ENCODE measurements at regions not wholly inside any gene's neighbourhood (a gene's known extent, or its start where the extent isn't known, plus 50 kb on each side); places are given as distances from the start of the nearest gene placed in this dataset.

DNA sequence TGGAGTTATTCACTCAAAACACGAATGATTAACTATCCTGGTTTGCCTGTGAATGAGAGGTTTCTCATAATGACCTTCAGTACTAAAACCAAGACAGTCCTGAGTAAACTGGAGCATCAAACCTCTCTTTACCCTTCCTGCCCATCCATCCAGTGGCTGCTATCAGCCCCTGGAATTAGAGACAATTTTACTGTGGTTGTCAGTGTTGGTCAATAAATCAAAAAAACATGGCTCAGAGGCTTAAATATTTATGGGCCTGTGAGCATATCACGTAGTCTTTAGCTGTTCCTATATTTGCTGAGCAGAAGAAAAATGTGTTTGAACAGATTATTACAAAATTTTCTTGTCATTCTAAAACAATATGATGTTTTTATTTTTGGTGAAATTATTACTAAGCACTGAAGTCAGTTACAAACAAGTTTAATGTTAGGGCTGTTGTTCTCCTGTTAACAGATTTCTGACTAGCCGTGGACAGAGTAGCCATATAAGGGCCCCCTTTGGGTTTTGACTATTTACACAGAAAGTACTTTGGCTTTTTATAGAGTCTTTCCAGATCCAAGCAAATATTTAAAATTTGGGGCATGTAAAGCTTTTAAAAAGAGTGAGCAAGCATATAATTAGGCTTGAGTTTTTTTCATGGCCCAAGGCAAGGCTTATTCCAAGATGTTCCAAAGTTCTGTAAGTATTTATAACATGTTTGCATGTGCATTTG, 580.9 kb downstream of the DIPK2A start:
- TF ChIP-seq EZH2 (IDR thresholded peaks at IDR 0.05; ENCODE audit: borderline replicate concordance, insufficient read depth, low read length, poor library complexity, severe bottlenecking), result no peak
- TF ChIP-seq POLR2AphosphoS5 (IDR thresholded peaks at IDR 0.05), result no peak
- TF ChIP-seq, protein P1, sequence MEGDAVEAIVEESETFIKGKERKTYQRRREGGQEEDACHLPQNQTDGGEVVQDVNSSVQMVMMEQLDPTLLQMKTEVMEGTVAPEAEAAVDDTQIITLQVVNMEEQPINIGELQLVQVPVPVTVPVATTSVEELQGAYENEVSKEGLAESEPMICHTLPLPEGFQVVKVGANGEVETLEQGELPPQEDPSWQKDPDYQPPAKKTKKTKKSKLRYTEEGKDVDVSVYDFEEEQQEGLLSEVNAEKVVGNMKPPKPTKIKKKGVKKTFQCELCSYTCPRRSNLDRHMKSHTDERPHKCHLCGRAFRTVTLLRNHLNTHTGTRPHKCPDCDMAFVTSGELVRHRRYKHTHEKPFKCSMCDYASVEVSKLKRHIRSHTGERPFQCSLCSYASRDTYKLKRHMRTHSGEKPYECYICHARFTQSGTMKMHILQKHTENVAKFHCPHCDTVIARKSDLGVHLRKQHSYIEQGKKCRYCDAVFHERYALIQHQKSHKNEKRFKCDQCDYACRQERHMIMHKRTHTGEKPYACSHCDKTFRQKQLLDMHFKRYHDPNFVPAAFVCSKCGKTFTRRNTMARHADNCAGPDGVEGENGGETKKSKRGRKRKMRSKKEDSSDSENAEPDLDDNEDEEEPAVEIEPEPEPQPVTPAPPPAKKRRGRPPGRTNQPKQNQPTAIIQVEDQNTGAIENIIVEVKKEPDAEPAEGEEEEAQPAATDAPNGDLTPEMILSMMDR (IDR thresholded peaks at IDR 0.05; ENCODE audit: poor library complexity, severe bottlenecking), result no peak
- no peak for TF ChIP-seq REST (IDR thresholded peaks at IDR 0.05; ENCODE audit: borderline replicate concordance)
- TF ChIP-seq MXI1 (conservative IDR thresholded peaks at IDR 0.05; ENCODE audit: poor library complexity, severe bottlenecking), result no peak
- TF ChIP-seq EP300 (conservative IDR thresholded peaks at IDR 0.05; ENCODE audit: poor library complexity, severe bottlenecking), result no peak
- no peak for TF ChIP-seq TAF1 (IDR thresholded peaks at IDR 0.05; ENCODE audit: low read depth)
- TF ChIP-seq RAD21 (conservative IDR thresholded peaks at IDR 0.05), result no peak
- no peak for TF ChIP-seq SMC3 (conservative IDR thresholded peaks at IDR 0.05; ENCODE audit: poor library complexity)
